Large intestine (tissue), 3 donors: ENCODE measurements at regions not wholly inside any gene's neighbourhood (a gene's known extent, or its start where the extent isn't known, plus 50 kb on each side); places are given as distances from the start of the nearest gene placed in this dataset.

Experiments used
- DNase-seq, 2 donors: peaks; one replicate each; pipeline versions ENCODE4 v3.0.0 to v3.0.0-alpha.2; 2013
- H3K27ac ChIP-seq: one replicate; pipeline ENCODE4 v1.5.1; 2013; ENCODE audit warnings: low read length
- H3K27me3 ChIP-seq: 2 replicates; pipeline ENCODE4 v1.6.1; 2013; ENCODE audit warnings: low read length; ENCODE audit not compliant: control insufficient read depth, insufficient read depth
- H3K36me3 ChIP-seq: 2 replicates; pipeline ENCODE4 v1.6.1; 2013; ENCODE audit warnings: low read length; ENCODE audit not compliant: control insufficient read depth, insufficient read depth
- H3K4me1 ChIP-seq: one replicate; pipeline ENCODE4 v1.6.1; 2013; ENCODE audit warnings: low read length; ENCODE audit not compliant: control insufficient read depth, insufficient read depth
- H3K4me3 ChIP-seq: one replicate; pipeline ENCODE4 v1.5.1; 2013; ENCODE audit warnings: low read length
- H3K9me3 ChIP-seq: one replicate; pipeline ENCODE4 v1.6.1; 2013; ENCODE audit warnings: mild to moderate bottlenecking, low read depth, low read length, moderate library complexity; ENCODE audit not compliant: control insufficient read depth
- WGBS: methylation state at CpG from one replicate; pipeline ENCODE4 v1.1.5; 2013; ENCODE audit warnings: low lambda C conversion rate; ENCODE audit not compliant: insufficient coverage; 5-methylcytosine and 5-hydroxymethylcytosine counted together

DNA sequence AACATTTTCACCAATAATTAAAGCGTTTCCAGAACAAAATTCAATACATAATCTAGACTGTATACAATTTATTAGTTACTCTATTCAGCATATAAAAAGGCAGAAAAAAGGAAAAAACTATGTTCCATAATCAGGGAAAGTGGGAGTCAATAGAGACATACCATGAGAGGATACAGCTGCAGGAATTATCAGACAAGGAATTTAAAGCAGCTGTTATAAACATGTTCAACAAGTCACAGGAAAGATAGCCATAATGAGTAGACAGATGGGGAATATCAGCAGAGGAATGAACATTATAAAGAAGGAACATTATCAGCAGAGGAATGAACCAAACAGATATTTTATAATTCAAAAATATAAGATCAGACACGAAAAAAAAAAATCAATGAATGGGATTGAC lies 500.6 kb upstream of the RPS6KA3 start:
- Histone ChIP-seq H3K4me1 (no peaks in the 10 kb centered on the region), H3K27ac (no peak overlapping the region), H3K36me3 (no peaks in the 10 kb centered on the region), H3K27me3 (no peaks in the 10 kb centered on the region), H3K4me3 (no peak overlapping the region), H3K9me3 (no peaks in the 10 kb centered on the region)
- 71% methylated on average over 1 of the region's 2 CpGs for WGBS
- DNase-seq = no peak

DNA sequence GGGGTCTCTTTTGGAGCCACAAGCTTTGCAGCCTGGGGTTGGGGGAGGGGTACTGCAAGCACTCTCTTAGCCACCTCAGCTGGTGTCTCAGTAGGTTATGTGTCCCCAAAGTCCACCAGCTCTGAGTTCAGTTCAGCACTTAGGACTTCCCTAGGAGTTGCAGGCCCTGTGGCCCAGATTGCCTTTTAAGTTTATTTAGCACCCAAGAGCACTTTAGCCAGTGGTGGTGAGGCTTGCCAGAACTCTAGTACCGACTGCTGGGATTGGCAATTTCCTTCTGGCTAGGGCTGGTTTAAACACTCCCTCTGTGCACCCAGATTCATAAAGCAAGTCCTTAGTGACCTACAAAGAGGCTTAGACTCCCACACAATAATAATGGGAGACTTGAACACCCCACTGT lies 489.9 kb upstream of the RPS6KA3 start:
- DNase-seq = no peak
- no peaks in the 10 kb centered on the region for H3K36me3 ChIP-seq
- H3K27ac ChIP-seq = no peak overlapping the region
- no peaks in the 10 kb centered on the region for H3K9me3 ChIP-seq
- no CpG with 5 or more reads among the region's 1 CpG for WGBS
- no peaks in the 10 kb centered on the region for H3K27me3 ChIP-seq
- H3K4me3 ChIP-seq = no peak overlapping the region
- no peaks in the 10 kb centered on the region for H3K4me1 ChIP-seq

DNA sequence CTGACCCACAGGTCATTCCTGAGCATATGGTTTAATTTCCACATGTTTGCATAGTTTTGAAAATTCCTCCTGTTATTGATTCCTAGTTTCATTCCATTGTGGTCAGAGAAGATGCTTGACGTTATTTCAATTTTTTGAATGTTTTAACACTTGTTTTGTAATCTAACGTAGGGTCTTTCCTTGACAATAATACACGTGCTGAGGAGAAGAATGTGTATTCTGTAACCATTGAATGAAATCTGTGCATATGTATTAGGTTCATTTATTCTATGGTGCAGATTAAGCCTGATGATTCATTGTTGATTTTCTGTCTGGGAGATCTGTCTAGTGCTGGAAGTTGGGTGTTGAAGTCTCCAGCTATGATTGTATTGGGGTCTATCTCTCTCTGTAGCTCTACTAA lies 486.4 kb upstream of the RPS6KA3 start:
- no peaks in the 10 kb centered on the region for H3K9me3 ChIP-seq
- no peak for DNase-seq
- WGBS = no CpG with 5 or more reads among the region's 3 CpGs
- H3K4me1 ChIP-seq = no peaks in the 10 kb centered on the region
- H3K27ac ChIP-seq = no peak overlapping the region
- no peak overlapping the region for H3K4me3 ChIP-seq
- H3K36me3 ChIP-seq = no peaks in the 10 kb centered on the region
- no peaks in the 10 kb centered on the region for H3K27me3 ChIP-seq

- Histone ChIP-seq H3K27me3 (no peaks in the 10 kb centered on the region), H3K9me3 (no peaks in the 10 kb centered on the region), H3K27ac (no peak overlapping the region), H3K4me3 (no peak overlapping the region), H3K36me3 (no peaks in the 10 kb centered on the region), H3K4me1 (no peaks in the 10 kb centered on the region)
- DNase-seq = no peak
- no CpG with 5 or more reads among the region's 1 CpG for WGBS
Measured at GRCh38 chrX:20746690-20747089, 480.0 kb upstream of the RPS6KA3 start.

DNA sequence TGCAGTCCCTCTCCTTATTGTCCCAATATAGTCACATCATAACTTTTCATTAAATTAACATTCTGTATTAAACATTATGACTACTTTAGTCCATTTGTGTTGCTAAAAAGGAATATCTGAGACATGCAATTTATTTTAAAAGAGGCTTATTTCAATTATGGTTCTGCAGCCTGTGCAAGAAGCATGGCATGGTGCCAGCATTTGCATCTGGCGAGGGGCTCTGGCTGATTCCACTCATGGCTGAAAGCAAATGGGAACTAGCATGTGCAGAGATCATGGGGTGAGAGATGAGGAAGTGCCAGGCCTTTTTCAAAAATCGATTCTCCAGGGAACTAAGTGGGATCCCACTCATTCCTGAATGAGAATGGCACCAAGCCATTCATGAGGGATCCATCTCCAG lies 476.3 kb upstream of the RPS6KA3 start:
- no peaks in the 10 kb centered on the region for H3K4me1 ChIP-seq
- no peak overlapping the region for H3K4me3 ChIP-seq
- H3K36me3 ChIP-seq = no peaks in the 10 kb centered on the region
- no CpG with 5 or more reads among the region's 2 CpGs for WGBS
- no peaks in the 10 kb centered on the region for H3K9me3 ChIP-seq
- no peak for DNase-seq
- H3K27ac ChIP-seq = no peak overlapping the region
- H3K27me3 ChIP-seq = no peaks in the 10 kb centered on the region

GRCh38 chrX:20742106-20742505 lies 475.4 kb upstream of the RPS6KA3 start:
- H3K27ac ChIP-seq = no peak overlapping the region
- no peak overlapping the region for H3K4me3 ChIP-seq
- H3K36me3 ChIP-seq = no peaks in the 10 kb centered on the region
- DNase-seq = no peak
- no peaks in the 10 kb centered on the region for H3K9me3 ChIP-seq
- no peaks in the 10 kb centered on the region for H3K4me1 ChIP-seq
- H3K27me3 ChIP-seq = no peaks in the 10 kb centered on the region
- WGBS = no CpG with 5 or more reads among the region's 3 CpGs

DNA sequence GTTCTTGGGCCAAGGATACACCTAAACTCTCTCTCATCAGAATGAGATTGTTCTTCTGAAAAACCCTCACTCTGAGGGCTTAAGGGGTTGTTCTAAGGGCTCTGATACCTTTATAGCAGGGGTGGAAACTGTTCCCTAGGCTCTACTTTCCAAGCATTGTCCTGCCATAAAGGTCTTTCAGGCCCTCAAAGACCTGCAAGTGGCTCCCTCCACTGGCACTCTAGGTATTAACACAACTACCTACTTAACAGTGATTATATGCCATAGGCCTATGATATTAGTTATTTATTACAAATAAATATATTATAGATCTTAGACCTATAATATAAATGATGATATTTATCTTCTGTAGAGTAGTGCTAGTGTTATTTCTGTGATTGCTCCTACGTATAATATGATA lies 473.7 kb upstream of the RPS6KA3 start:
- Histone ChIP-seq H3K27ac (no peak overlapping the region), H3K36me3 (no peaks in the 10 kb centered on the region), H3K9me3 (no peaks in the 10 kb centered on the region), H3K4me1 (no peaks in the 10 kb centered on the region), H3K4me3 (no peak overlapping the region), H3K27me3 (no peaks in the 10 kb centered on the region)
- no peak for DNase-seq
- WGBS = no CpG with 5 or more reads among the region's 1 CpG

DNA sequence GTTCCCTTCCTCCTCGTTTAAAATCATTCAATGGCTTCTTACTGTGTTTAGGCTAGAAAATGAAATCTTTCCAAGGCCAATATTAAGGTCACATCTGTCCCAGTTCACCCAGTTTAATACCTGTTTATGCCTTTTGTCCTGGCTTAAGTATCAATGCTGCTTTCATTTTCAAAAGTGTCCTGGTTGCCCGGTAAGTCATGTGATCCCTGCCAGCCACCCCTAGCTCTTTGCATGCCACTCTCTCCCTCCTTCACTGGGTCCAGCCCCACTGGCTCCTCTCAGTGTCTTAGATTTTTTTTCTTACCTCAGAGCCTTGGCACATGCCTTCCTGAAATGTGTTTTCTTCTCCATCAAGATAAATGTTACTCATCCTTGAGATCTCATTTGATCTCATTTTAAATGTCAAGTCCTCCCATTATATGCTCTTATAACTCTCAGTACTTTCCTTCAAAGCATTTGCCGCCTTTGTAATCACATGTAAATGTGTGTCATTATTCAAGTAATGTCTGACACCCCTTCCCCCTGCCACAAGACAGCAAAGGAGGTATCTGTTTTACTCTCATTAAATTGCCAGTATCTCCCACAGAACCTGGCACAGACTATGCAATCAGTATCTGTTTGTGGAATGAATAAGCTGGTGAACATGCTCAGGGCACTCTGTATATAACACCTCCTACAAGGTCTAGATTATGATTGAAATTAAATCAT lies 472.5 kb upstream of the RPS6KA3 start:
- no peak overlapping the region for H3K4me3 ChIP-seq
- WGBS = no CpG with 5 or more reads among the region's 3 CpGs

GRCh38 chrX:20729416-20729815 lies 462.7 kb upstream of the RPS6KA3 start:
- Histone ChIP-seq H3K9me3 (no peaks in the 10 kb centered on the region), H3K4me3 (no peak overlapping the region), H3K36me3 (no peaks in the 10 kb centered on the region), H3K27ac (no peak overlapping the region), H3K4me1 (no peaks in the 10 kb centered on the region), H3K27me3 (no peaks in the 10 kb centered on the region)
- no peak for DNase-seq
- WGBS = no CpG with 5 or more reads among the region's 1 CpG

More for the DNA sequence above, 472.5 kb upstream of the RPS6KA3 start:
- H3K4me1 ChIP-seq = no peaks in the 10 kb centered on the region
- H3K27ac ChIP-seq = no peak overlapping the region
- no peaks in the 10 kb centered on the region for H3K36me3 ChIP-seq
- no peaks in the 10 kb centered on the region for H3K9me3 ChIP-seq
- no peak for DNase-seq
- no peaks in the 10 kb centered on the region for H3K27me3 ChIP-seq

DNA sequence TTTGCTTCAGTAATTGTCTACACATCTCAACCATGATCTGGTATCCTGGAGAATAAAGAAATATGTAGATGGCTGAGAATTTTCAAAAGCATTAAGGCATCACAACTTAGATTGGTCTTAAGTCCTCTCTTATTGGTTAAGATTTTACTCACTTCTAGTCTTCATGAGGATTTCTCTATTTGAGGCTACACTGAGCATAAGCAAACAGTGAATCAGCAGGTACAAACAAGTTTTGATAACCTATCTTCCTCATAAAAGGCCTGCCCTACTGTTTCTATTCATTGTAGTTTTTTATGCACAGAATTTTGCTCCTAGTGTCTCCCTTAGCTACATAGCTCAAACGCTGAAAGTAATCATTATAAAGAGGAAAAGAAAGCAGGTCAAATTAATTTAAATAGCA lies 460.7 kb upstream of the RPS6KA3 start:
- Histone ChIP-seq H3K36me3 (no peaks in the 10 kb centered on the region), H3K4me3 (no peak overlapping the region), H3K27ac (no peak overlapping the region), H3K4me1 (no peaks in the 10 kb centered on the region), H3K9me3 (no peaks in the 10 kb centered on the region), H3K27me3 (no peaks in the 10 kb centered on the region)
- 40% methylated on average over 1 of the region's 1 CpG for WGBS
- no peak for DNase-seq

DNA sequence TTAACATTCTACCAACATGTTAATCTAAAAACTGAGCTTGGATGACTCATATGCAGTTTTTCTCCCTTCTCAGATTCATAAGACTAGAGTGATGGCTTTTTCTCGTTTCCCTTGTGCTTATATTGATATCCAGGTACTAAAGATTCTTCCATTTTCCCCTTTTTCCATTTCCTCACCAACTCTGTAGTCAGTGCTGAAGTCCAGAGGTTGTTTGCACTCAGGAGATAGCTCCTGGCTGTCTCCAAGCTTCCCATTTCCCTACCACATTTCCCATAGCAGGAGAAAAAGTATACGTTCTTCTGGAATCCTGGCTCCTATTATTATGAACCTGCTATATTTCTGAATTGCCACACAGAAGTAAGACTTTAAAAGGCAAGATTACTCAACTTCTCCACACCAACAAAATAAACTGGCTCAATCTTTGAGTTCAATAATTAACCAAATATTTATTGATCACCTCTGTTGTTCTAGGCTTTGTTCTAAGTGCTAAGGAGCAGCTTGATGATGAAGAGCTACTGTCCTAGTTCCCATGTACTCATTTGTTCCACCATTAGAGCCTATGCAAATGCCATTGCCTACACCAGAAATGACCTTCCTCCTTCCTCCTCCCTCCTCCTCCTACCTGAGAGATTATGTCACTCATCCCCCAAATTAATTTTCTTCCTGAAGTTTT lies 454.4 kb upstream of the RPS6KA3 start:
- Histone ChIP-seq H3K9me3 (no peaks in the 10 kb centered on the region), H3K4me1 (no peaks in the 10 kb centered on the region), H3K4me3 (no peak overlapping the region), H3K36me3 (no peaks in the 10 kb centered on the region), H3K27ac (no peak overlapping the region), H3K27me3 (no peaks in the 10 kb centered on the region)
- WGBS = no CpG with 5 or more reads among the region's 2 CpGs
- DNase-seq = no peak
